ENCODE measurements at regions not wholly inside any gene's neighbourhood (a gene's known extent, or its start where the extent isn't known, plus 50 kb on each side); places are given as distances from the start of the nearest gene placed in this dataset.

- Mint-ChIP-seq H3K27ac (peak overlapping the region; percentile 60), H3K36me3 (ENCODE audit: insufficient read depth) (no peaks in the 10 kb centered on the region), H3K4me3 (ENCODE audit: low read depth) (no peak overlapping the region), H3K4me1 (ENCODE audit: low read depth) (peaks cover 20% of the 10 kb centered on the region), H3K27me3 (no peaks in the 10 kb centered on the region), H3K9me3 (ENCODE audit: low read depth) (no peaks in the 10 kb centered on the region)
- no peak for TF ChIP-seq CTCF (IDR thresholded peaks at IDR 0.05; ENCODE audit: unreplicated experiment)
- DNase-seq (ENCODE audit: low spot score, unreplicated experiment), result no peak
These were observed 139.4 kb upstream of the RAI14 start for GRCh38 chr5:34516686-34517085.

GRCh38 chr5:34517249-34517648 lies 138.9 kb upstream of the RAI14 start:
- Mint-ChIP-seq H3K27ac (no peak overlapping the region), H3K9me3 (ENCODE audit: low read depth) (no peaks in the 10 kb centered on the region), H3K27me3 (no peaks in the 10 kb centered on the region), H3K4me3 (ENCODE audit: low read depth) (no peak overlapping the region), H3K36me3 (ENCODE audit: insufficient read depth) (no peaks in the 10 kb centered on the region), H3K4me1 (ENCODE audit: low read depth) (peaks cover 16% of the 10 kb centered on the region)
- no peak for TF ChIP-seq CTCF (IDR thresholded peaks at IDR 0.05; ENCODE audit: unreplicated experiment)
- no peak for DNase-seq (ENCODE audit: low spot score, unreplicated experiment)

GRCh38 chr5:34519489-34520220 lies 136.5 kb upstream of the RAI14 start:
- no peaks in the 10 kb centered on the region for H3K36me3 Mint-ChIP-seq (ENCODE audit: insufficient read depth)
- H3K4me3 Mint-ChIP-seq (ENCODE audit: low read depth), result no peak overlapping the region
- H3K27me3 Mint-ChIP-seq, result no peaks in the 10 kb centered on the region
- H3K4me1 Mint-ChIP-seq (ENCODE audit: low read depth), result peaks cover 17% of the 10 kb centered on the region
- H3K27ac Mint-ChIP-seq, result no peak overlapping the region
- TF ChIP-seq CTCF (IDR thresholded peaks at IDR 0.05; ENCODE audit: unreplicated experiment), result no peak
- no peaks in the 10 kb centered on the region for H3K9me3 Mint-ChIP-seq (ENCODE audit: low read depth)
- DNase-seq (ENCODE audit: low spot score, unreplicated experiment), result no peak

- Mint-ChIP-seq H3K9me3 (ENCODE audit: low read depth) (no peaks in the 10 kb centered on the region), H3K4me1 (ENCODE audit: low read depth) (peaks cover 18% of the 10 kb centered on the region), H3K4me3 (ENCODE audit: low read depth) (no peak overlapping the region), H3K36me3 (ENCODE audit: insufficient read depth) (no peaks in the 10 kb centered on the region), H3K27ac (peak overlapping the region; percentile 84), H3K27me3 (no peaks in the 10 kb centered on the region)
- no peak for DNase-seq (ENCODE audit: low spot score, unreplicated experiment)
- no peak for TF ChIP-seq CTCF (IDR thresholded peaks at IDR 0.05; ENCODE audit: unreplicated experiment)
These were observed 134.4 kb upstream of the RAI14 start for GRCh38 chr5:34521628-34522290.

- Mint-ChIP-seq H3K9me3 (ENCODE audit: low read depth) (no peaks in the 10 kb centered on the region), H3K4me3 (ENCODE audit: low read depth) (no peak overlapping the region), H3K27me3 (no peaks in the 10 kb centered on the region), H3K27ac (peak overlapping the region; percentile 39), H3K4me1 (ENCODE audit: low read depth) (peaks cover 16% of the 10 kb centered on the region), H3K36me3 (ENCODE audit: insufficient read depth) (no peaks in the 10 kb centered on the region)
- peak; percentile 82 for TF ChIP-seq CTCF (IDR thresholded peaks at IDR 0.05; ENCODE audit: unreplicated experiment)
- peak; percentile 45 for DNase-seq (ENCODE audit: low spot score, unreplicated experiment)
These were observed 133.3 kb upstream of the RAI14 start for GRCh38 chr5:34522599-34523386.
